ENCODE measurements at regions not wholly inside any gene's neighbourhood (a gene's known extent, or its start where the extent isn't known, plus 50 kb on each side); places are given as distances from the start of the nearest gene placed in this dataset.

GRCh38 chr1:90135286-90135685 is 140.4 kb downstream of the ZNF326 start:
- TF ChIP-seq, protein P1, sequence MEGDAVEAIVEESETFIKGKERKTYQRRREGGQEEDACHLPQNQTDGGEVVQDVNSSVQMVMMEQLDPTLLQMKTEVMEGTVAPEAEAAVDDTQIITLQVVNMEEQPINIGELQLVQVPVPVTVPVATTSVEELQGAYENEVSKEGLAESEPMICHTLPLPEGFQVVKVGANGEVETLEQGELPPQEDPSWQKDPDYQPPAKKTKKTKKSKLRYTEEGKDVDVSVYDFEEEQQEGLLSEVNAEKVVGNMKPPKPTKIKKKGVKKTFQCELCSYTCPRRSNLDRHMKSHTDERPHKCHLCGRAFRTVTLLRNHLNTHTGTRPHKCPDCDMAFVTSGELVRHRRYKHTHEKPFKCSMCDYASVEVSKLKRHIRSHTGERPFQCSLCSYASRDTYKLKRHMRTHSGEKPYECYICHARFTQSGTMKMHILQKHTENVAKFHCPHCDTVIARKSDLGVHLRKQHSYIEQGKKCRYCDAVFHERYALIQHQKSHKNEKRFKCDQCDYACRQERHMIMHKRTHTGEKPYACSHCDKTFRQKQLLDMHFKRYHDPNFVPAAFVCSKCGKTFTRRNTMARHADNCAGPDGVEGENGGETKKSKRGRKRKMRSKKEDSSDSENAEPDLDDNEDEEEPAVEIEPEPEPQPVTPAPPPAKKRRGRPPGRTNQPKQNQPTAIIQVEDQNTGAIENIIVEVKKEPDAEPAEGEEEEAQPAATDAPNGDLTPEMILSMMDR (IDR thresholded peaks at IDR 0.05): no peak
- TF ChIP-seq EP300 (IDR thresholded peaks at IDR 0.05) (no peak), POLR2AphosphoS5 (IDR thresholded peaks at IDR 0.05) (no peak), POLR2A (IDR thresholded peaks at IDR 0.05) (no peak)

Measured in sigmoid colon (tissue), 4 donors.